ENCODE measurements at regions not wholly inside any gene's neighbourhood (a gene's known extent, or its start where the extent isn't known, plus 50 kb on each side); places are given as distances from the start of the nearest gene placed in this dataset.

GRCh38 chr17:70498631-70499030 is 329.3 kb downstream of the KCNJ2 start:
- H4K20me1 ChIP-seq (ENCODE audit: low read depth, low read length) = no peaks in the 10 kb centered on the region
- H3K27me3 ChIP-seq (ENCODE audit: low read length) = no peaks in the 10 kb centered on the region
- H3K9ac ChIP-seq (ENCODE audit: low read length) = no peak overlapping the region
- H3K9me3 ChIP-seq (ENCODE audit: insufficient read depth, low read length) = no peaks in the 10 kb centered on the region
- H3K4me2 ChIP-seq (ENCODE audit: low read depth, low read length, poor library complexity, severe bottlenecking) = no peak overlapping the region
- no peaks in the 10 kb centered on the region for H3F3A ChIP-seq (ENCODE audit: insufficient read depth)
- no peaks in the 10 kb centered on the region for H3K36me3 ChIP-seq (ENCODE audit: low read length)
- no peaks in the 10 kb centered on the region for H3K9me2 ChIP-seq (replicated peaks; ENCODE audit: insufficient read depth, low read length)
- no peak overlapping the region for H3K27ac ChIP-seq (ENCODE audit: low read depth, low read length)
- TF ChIP-seq EZH2phosphoT487 (conservative IDR thresholded peaks at IDR 0.05; ENCODE audit: low read length) (no peak), CTCF (IDR thresholded peaks at IDR 0.05; ENCODE audit: insufficient read depth, low read length, poor library complexity, severe bottlenecking) (no peak)
- H3K79me2 ChIP-seq (ENCODE audit: insufficient read depth, low read length) = no peaks in the 10 kb centered on the region
- H3K4me3 ChIP-seq (ENCODE audit: insufficient read depth, low read length, poor library complexity, severe bottlenecking) = no peak overlapping the region
- H2AFZ ChIP-seq (ENCODE audit: low read depth, low read length, severe bottlenecking) = no peak overlapping the region

DNA sequence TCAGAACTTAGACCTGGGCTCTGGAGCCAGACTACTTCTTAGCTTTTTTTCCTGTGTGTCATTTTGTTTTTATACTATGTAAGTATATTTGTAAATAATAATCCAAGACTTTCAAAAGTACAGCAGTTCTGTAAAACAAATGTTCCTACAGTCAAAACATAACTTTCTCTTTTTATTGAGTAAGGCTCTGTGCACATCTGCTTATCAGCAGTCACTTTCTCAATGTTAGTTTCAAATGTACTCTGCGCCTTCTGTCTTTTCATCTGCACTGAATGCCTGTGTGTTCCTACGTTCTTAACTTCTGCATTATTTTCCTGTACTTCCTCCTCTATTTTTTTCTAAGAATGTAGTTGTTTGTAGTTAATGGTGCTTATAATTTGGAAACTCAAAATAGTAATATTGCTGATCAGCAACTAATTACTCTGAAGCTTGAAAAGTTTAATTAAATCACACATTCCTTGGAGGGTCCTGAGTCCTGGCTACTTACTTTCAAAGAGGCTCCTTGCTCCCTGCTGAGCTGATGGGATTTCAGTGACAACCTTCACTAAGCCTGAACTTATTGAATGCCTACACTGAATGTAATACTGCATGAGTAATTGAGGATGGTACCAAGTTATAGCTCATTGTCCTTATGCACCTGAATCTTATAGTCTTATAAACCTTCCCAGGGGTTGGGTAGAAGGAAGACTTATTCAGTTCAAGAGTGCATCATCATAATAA is 329.9 kb downstream of the KCNJ2 start:
- no peaks in the 10 kb centered on the region for H3F3A ChIP-seq (ENCODE audit: insufficient read depth)
- H3K4me2 ChIP-seq (ENCODE audit: low read depth, low read length, poor library complexity, severe bottlenecking) = no peak overlapping the region
- H3K36me3 ChIP-seq (ENCODE audit: low read length) = no peaks in the 10 kb centered on the region
- H3K27me3 ChIP-seq (ENCODE audit: low read length) = no peaks in the 10 kb centered on the region
- no peak overlapping the region for H2AFZ ChIP-seq (ENCODE audit: low read depth, low read length, severe bottlenecking)
- no peak overlapping the region for H3K9ac ChIP-seq (ENCODE audit: low read length)
- H3K79me2 ChIP-seq (ENCODE audit: insufficient read depth, low read length) = no peaks in the 10 kb centered on the region
- no peaks in the 10 kb centered on the region for H3K9me2 ChIP-seq (replicated peaks; ENCODE audit: insufficient read depth, low read length)
- H3K9me3 ChIP-seq (ENCODE audit: insufficient read depth, low read length) = no peaks in the 10 kb centered on the region
- no peak overlapping the region for H3K27ac ChIP-seq (ENCODE audit: low read depth, low read length)
- no peak for TF ChIP-seq CTCF (IDR thresholded peaks at IDR 0.05; ENCODE audit: insufficient read depth, low read length, poor library complexity, severe bottlenecking)
- TF ChIP-seq EZH2phosphoT487 (conservative IDR thresholded peaks at IDR 0.05; ENCODE audit: low read length) = no peak
- no peak overlapping the region for H3K4me3 ChIP-seq (ENCODE audit: insufficient read depth, low read length, poor library complexity, severe bottlenecking)
- no peaks in the 10 kb centered on the region for H4K20me1 ChIP-seq (ENCODE audit: low read depth, low read length)

- no peaks in the 10 kb centered on the region for H3K27me3 ChIP-seq (ENCODE audit: low read length)
- H3K9ac ChIP-seq (ENCODE audit: low read length) = no peak overlapping the region
- no peaks in the 10 kb centered on the region for H3K79me2 ChIP-seq (ENCODE audit: insufficient read depth, low read length)
- no peaks in the 10 kb centered on the region for H3K36me3 ChIP-seq (ENCODE audit: low read length)
- H3K4me2 ChIP-seq (ENCODE audit: low read depth, low read length, poor library complexity, severe bottlenecking) = no peak overlapping the region
- H3K27ac ChIP-seq (ENCODE audit: low read depth, low read length) = no peak overlapping the region
- TF ChIP-seq CTCF (IDR thresholded peaks at IDR 0.05; ENCODE audit: insufficient read depth, low read length, poor library complexity, severe bottlenecking) = no peak
- TF ChIP-seq EZH2phosphoT487 (conservative IDR thresholded peaks at IDR 0.05; ENCODE audit: low read length) = no peak
- H3K4me3 ChIP-seq (ENCODE audit: insufficient read depth, low read length, poor library complexity, severe bottlenecking) = no peak overlapping the region
- H3F3A ChIP-seq (ENCODE audit: insufficient read depth) = no peaks in the 10 kb centered on the region
- H3K9me3 ChIP-seq (ENCODE audit: insufficient read depth, low read length) = no peaks in the 10 kb centered on the region
- H3K9me2 ChIP-seq (replicated peaks; ENCODE audit: insufficient read depth, low read length) = no peaks in the 10 kb centered on the region
- no peak overlapping the region for H2AFZ ChIP-seq (ENCODE audit: low read depth, low read length, severe bottlenecking)
- H4K20me1 ChIP-seq (ENCODE audit: low read depth, low read length) = no peaks in the 10 kb centered on the region
These were observed 334.1 kb downstream of the KCNJ2 start for GRCh38 chr17:70503449-70503848.
